NCI-H1105 (cell line): ENCODE measurements at regions not wholly inside any gene's neighbourhood (a gene's known extent, or its start where the extent isn't known, plus 50 kb on each side); places are given as distances from the start of the nearest gene placed in this dataset.

Source experiments
- DNase-seq: peaks from one replicate; lab custom pipeline; 2025; lab: John Stamatoyannopoulos, UW

- DNase-seq, result no peak
These were observed 154.2 kb upstream of the PRMT8 start for GRCh38 chr12:3336606-3337311.

GRCh38 chr12:3337944-3338343 is 153.1 kb upstream of the PRMT8 start:
- DNase-seq, result no peak

- no peak for DNase-seq
These were observed 151.8 kb upstream of the PRMT8 start for GRCh38 chr12:3339221-3339620.

GRCh38 chr12:3341594-3341993 is 149.4 kb upstream of the PRMT8 start:
- peak; percentile 69 for DNase-seq

- peak; percentile 93 for DNase-seq
These were observed 149.0 kb upstream of the PRMT8 start for GRCh38 chr12:3342051-3342450.

GRCh38 chr12:3348055-3348454 is 142.9 kb upstream of the PRMT8 start:
- no peak for DNase-seq

GRCh38 chr12:3350432-3350831 is 140.6 kb upstream of the PRMT8 start:
- DNase-seq, result no peak

- DNase-seq, result no peak
These were observed 139.3 kb upstream of the PRMT8 start for GRCh38 chr12:3351731-3352130.

GRCh38 chr12:3352230-3352629 is 138.8 kb upstream of the PRMT8 start:
- DNase-seq, result no peak

- DNase-seq, result no peak
These were observed 137.4 kb upstream of the PRMT8 start for GRCh38 chr12:3353621-3354020.

GRCh38 chr12:3354586-3354985 is 136.4 kb upstream of the PRMT8 start:
- DNase-seq, result no peak

GRCh38 chr12:3355378-3355900 is 135.6 kb upstream of the PRMT8 start:
- no peak for DNase-seq

- DNase-seq, result no peak
These were observed 133.0 kb upstream of the PRMT8 start for GRCh38 chr12:3357950-3358525.

- no peak for DNase-seq
These were observed 131.5 kb upstream of the PRMT8 start for GRCh38 chr12:3359478-3359877.

GRCh38 chr12:3361146-3361545 is 129.9 kb upstream of the PRMT8 start:
- DNase-seq, result no peak

GRCh38 chr12:3362737-3363136 is 128.3 kb upstream of the PRMT8 start:
- DNase-seq, result no peak

GRCh38 chr12:3363608-3364007 is 127.4 kb upstream of the PRMT8 start:
- DNase-seq, result no peak

- DNase-seq, result no peak
These were observed 126.8 kb upstream of the PRMT8 start for GRCh38 chr12:3364226-3364625.

- DNase-seq, result no peak
These were observed 126.1 kb upstream of the PRMT8 start for GRCh38 chr12:3364661-3365462.

GRCh38 chr12:3365463-3366411 is 125.3 kb upstream of the PRMT8 start:
- no peak for DNase-seq

- no peak for DNase-seq
These were observed 124.4 kb upstream of the PRMT8 start for GRCh38 chr12:3366451-3367110.
